Psoas muscle (tissue), 7 donors: ENCODE measurements at regions not wholly inside any gene's neighbourhood (a gene's known extent, or its start where the extent isn't known, plus 50 kb on each side); places are given as distances from the start of the nearest gene placed in this dataset.

Source experiments
- ATAC-seq, 4 donors: fragments of 200-7000 bp; cut with Tn5 transposase; one replicate each; pipeline ENCODE4 v1.9.1; 2020; ENCODE audit warnings: moderate library complexity in 3 of 4, mild to moderate bottlenecking in 2 of 4
- DNase-seq, 2 donors: peaks; one replicate each; pipeline ENCODE4 v3.0.0-alpha.2; 2020
- H3K27ac ChIP-seq: fragments of 200-600 bp; one replicate; pipeline ENCODE4 v1.8.0; 2022
- H3K27me3 ChIP-seq, 3 donors: fragments of 200-600 bp in 1 of 3; one replicate each; pipeline versions ENCODE4 v1.6.1 to v1.8.0; 2013 to 2022; ENCODE audit warnings: low read length in 2 of 3, mild to moderate bottlenecking in 2 of 3, moderate library complexity in 1 of 3; ENCODE audit not compliant: insufficient read depth in 3 of 3
- H3K36me3 ChIP-seq, 2 donors: fragments of 200-600 bp in 1 of 2; one replicate each; pipeline versions ENCODE4 v1.6.1 to v1.8.0; 2013 to 2022; ENCODE audit warnings: low read depth in 1 of 2, mild to moderate bottlenecking in 1 of 2, moderate library complexity in 1 of 2; ENCODE audit not compliant: insufficient read depth in 1 of 2
- H3K4me1 ChIP-seq: fragments of 200-600 bp; one replicate; pipeline ENCODE4 v1.8.0; 2022
- H3K4me3 ChIP-seq: fragments of 200-600 bp; one replicate; pipeline ENCODE4 v1.8.0; 2022; ENCODE audit warnings: mild to moderate bottlenecking
- H3K9me3 ChIP-seq: fragments of 200-600 bp; one replicate; pipeline ENCODE4 v1.8.0; 2022
- CTCF ChIP-seq: fragments of 200-600 bp; IDR thresholded peaks from one replicate; pipeline ENCODE4 v1.8.0; 2022; ENCODE audit warnings: antibody characterized with exemption
- WGBS, 3 donors: extraction: QIAGEN DNeasy Blood & Tissue Kit; methylation state at CpG; one replicate each; pipeline versions ENCODE4 v1.1.6 to v1.1.7; 2013; 5-methylcytosine and 5-hydroxymethylcytosine counted together
- intact Hi-C, 2 donors: fragments of 100-400 bp; cut with DNase I; formaldehyde crosslinking; loops; one replicate each; pipeline versions ENCODE4 v1.11.0 to v1.14.2; 2022
- donor health status: healthy with polysubstance abuse.
- donor health status: DM: no; HTN: no; CAD: no; lungs with moderate emphysema.
- donor health status: Bipolar disorder and iron deficiency.
- donor health status: healthy.
- donor health status: DM: yes; HTN: yes; CAD: no.
- donor health status: DM: no; HTN: no; CAD: no.
- donor health status: DM: yes; HTN: yes; CAD: no.

- no peak overlapping the region for H3K27ac ChIP-seq
- intact Hi-C loops = loop anchor here in 1 of 2 donors (5.0 kb wide), 1 partner anchor 119 kb away; no protein-coding TSS in a partner anchor
- no peak for ATAC-seq
- peaks cover 3% of the 10 kb centered on the region for H3K9me3 ChIP-seq
- no peak for TF ChIP-seq CTCF
- DNase-seq = no peak
- H3K36me3 ChIP-seq = no peaks in the 10 kb centered on the region
- peaks cover 6% of the 10 kb centered on the region for H3K4me1 ChIP-seq
- WGBS, 3 donors = 92 to 96% (median 96%) methylated on average over 17 to 18 of the region's 18 CpGs
- H3K4me3 ChIP-seq = no peak overlapping the region
- H3K27me3 ChIP-seq = no peaks in the 10 kb centered on the region
These were observed 228.6 kb upstream of the PIEZO2 start for GRCh38 chr18:11377766-11378540.

- no peaks in the 10 kb centered on the region for H3K36me3 ChIP-seq
- DNase-seq (no peak), ATAC-seq (no peak)
- no peaks in the 10 kb centered on the region for H3K27me3 ChIP-seq
- no peak overlapping the region for H3K4me3 ChIP-seq
- intact Hi-C loops = loop anchor here in 1 of 2 donors (5.0 kb wide), 1 partner anchor 35 kb away; no protein-coding TSS in a partner anchor
- H3K27ac ChIP-seq = no peak overlapping the region
- peaks cover 16% of the 10 kb centered on the region for H3K4me1 ChIP-seq
- no peaks in the 10 kb centered on the region for H3K9me3 ChIP-seq
- 61 to 72% (median 71%) methylated on average over 2 of the region's 2 CpGs for WGBS, 3 donors
- no peak for TF ChIP-seq CTCF
These were observed 222.8 kb upstream of the PIEZO2 start for GRCh38 chr18:11372163-11372562.

GRCh38 chr18:11369556-11369955 is 220.2 kb upstream of the PIEZO2 start:
- Histone ChIP-seq H3K27me3 (no peaks in the 10 kb centered on the region), H3K27ac (peak overlapping the region; percentile 2), H3K4me3 (no peak overlapping the region), H3K36me3 (no peaks in the 10 kb centered on the region), H3K4me1 (peaks cover 30% of the 10 kb centered on the region), H3K9me3 (no peaks in the 10 kb centered on the region)
- intact Hi-C loops = loop anchor here (5.0 kb wide), 1 partner anchor 42 kb away; no protein-coding TSS in a partner anchor
- DNase-seq (no peak), ATAC-seq (no peak)
- 76 to 83% (median 78%) methylated on average over 7 of the region's 7 CpGs for WGBS, 3 donors
- TF ChIP-seq CTCF = no peak

GRCh38 chr18:11368020-11368419 is 218.7 kb upstream of the PIEZO2 start:
- Histone ChIP-seq H3K4me3 (no peak overlapping the region), H3K27me3 (no peaks in the 10 kb centered on the region), H3K9me3 (no peaks in the 10 kb centered on the region), H3K36me3 (no peaks in the 10 kb centered on the region), H3K27ac (peak overlapping the region; percentile 84), H3K4me1 (peaks cover 26% of the 10 kb centered on the region)
- intact Hi-C loops = loop anchor here (5.0 kb wide), 1 partner anchor 41 kb away; no protein-coding TSS in a partner anchor
- WGBS, 3 donors = 92 to 94% (median 92%) methylated on average over 4 of the region's 4 CpGs
- TF ChIP-seq CTCF = no peak
- ATAC-seq (no peak), DNase-seq (no peak)
